Upper lobe of left lung (tissue), 4 donors: ENCODE measurements at regions not wholly inside any gene's neighbourhood (a gene's known extent, or its start where the extent isn't known, plus 50 kb on each side); places are given as distances from the start of the nearest gene placed in this dataset.

Source experiments
- EP300 ChIP-seq, 4 donors: sonication (generic); formaldehyde crosslinking; IDR thresholded peaks; one replicate each; pipeline ENCODE4 v1.5.1; 2017; ENCODE audit warnings: antibody characterized with exemption in 4 of 4, control low read depth in 2 of 4
- POLR2A ChIP-seq, 4 donors: fragments of 450-650 bp; IDR thresholded peaks; one replicate each; pipeline ENCODE4 v1.5.1; 2016 to 2017; ENCODE audit warnings: antibody characterized with exemption in 4 of 4, mild to moderate bottlenecking in 2 of 4
- TF ChIP-seq, protein P1 (sequence below), 6 experiments: fragments of 450-650 bp in 4 of 6; fragments of 200-600 bp in 2 of 6; sonication (generic) in 2 of 6; IDR thresholded peaks; one replicate each; pipeline ENCODE4 v1.5.1; 2016 to 2019; ENCODE audit warnings: antibody characterized with exemption in 6 of 6

DNA sequence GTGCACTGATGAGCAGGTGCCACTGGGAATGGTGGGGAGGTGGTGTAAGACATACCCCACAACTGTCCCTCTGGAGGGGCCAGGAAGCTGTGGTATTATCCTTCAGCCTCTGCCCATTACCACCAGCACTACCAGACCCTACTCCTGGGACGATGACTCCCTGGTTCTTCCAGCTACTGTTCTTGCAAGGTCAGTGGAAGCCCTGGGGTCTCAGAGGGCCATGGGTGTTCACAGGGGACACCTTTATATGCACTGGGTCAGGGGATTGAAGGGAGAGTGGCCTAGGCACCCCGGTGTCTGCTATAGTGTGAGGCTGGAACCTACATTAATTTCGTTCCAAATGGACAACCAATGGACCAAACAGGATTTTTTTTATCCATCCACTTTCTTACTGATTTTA, 94.7 kb upstream of the SLC22A11 start:
- TF ChIP-seq POLR2A (IDR thresholded peaks at IDR 0.05) (no peak), EP300 (IDR thresholded peaks at IDR 0.05) (no peak)
- TF ChIP-seq, protein P1, sequence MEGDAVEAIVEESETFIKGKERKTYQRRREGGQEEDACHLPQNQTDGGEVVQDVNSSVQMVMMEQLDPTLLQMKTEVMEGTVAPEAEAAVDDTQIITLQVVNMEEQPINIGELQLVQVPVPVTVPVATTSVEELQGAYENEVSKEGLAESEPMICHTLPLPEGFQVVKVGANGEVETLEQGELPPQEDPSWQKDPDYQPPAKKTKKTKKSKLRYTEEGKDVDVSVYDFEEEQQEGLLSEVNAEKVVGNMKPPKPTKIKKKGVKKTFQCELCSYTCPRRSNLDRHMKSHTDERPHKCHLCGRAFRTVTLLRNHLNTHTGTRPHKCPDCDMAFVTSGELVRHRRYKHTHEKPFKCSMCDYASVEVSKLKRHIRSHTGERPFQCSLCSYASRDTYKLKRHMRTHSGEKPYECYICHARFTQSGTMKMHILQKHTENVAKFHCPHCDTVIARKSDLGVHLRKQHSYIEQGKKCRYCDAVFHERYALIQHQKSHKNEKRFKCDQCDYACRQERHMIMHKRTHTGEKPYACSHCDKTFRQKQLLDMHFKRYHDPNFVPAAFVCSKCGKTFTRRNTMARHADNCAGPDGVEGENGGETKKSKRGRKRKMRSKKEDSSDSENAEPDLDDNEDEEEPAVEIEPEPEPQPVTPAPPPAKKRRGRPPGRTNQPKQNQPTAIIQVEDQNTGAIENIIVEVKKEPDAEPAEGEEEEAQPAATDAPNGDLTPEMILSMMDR (IDR thresholded peaks at IDR 0.05): no peak
